CD4-positive, alpha-beta memory T cell (primary cell): ENCODE measurements at regions not wholly inside any gene's neighbourhood (a gene's known extent, or its start where the extent isn't known, plus 50 kb on each side); places are given as distances from the start of the nearest gene placed in this dataset.
A peak's percentile ranks its signal among the peaks of the same experiment; 100 is the strongest.

Source experiments
- CTCF ChIA-PET: fragments of 350-600 bp; sonication (Branson Sonifier 250); formaldehyde crosslinking; loops from one replicate; lab custom pipeline; 2021; ENCODE audit warnings: inconsistent platforms; ENCODE audit not compliant: partially characterized antibody; lab: Charles Lee
- POLR2A ChIA-PET: fragments of 350-600 bp; sonication (Branson Sonifier 250); formaldehyde crosslinking; loops from one replicate; lab custom pipeline; 2021; ENCODE audit not compliant: partially characterized antibody; lab: Charles Lee
- DNase-seq, 5 donors: peaks; one replicate each; pipeline versions ENCODE4 v3.0.0 to v3.0.0-alpha.2; 2020 to 2022; ENCODE audit warnings: mixed read lengths in 1 of 5
- H3K27ac ChIP-seq: one replicate; pipeline ENCODE4 v1.7.0; 2013; ENCODE audit warnings: low read depth, low read length
- H3K27me3 ChIP-seq: 2 replicates; pipeline ENCODE4 v1.7.0; 2013; ENCODE audit warnings: mild to moderate bottlenecking, low read length, moderate library complexity; ENCODE audit not compliant: insufficient read depth
- H3K36me3 ChIP-seq: 2 replicates; pipeline ENCODE4 v1.7.0; 2013; ENCODE audit warnings: mild to moderate bottlenecking, low read length, moderate library complexity; ENCODE audit not compliant: insufficient read depth
- H3K4me1 ChIP-seq: 2 replicates; pipeline ENCODE4 v1.7.0; 2013; ENCODE audit warnings: mild to moderate bottlenecking, low read length, moderate library complexity; ENCODE audit not compliant: insufficient read depth
- H3K4me3 ChIP-seq, 2 donors: one replicate each; pipeline ENCODE4 v1.7.0; 2013; ENCODE audit warnings: low read length in 2 of 2, mild to moderate bottlenecking in 1 of 2
- H3K9me3 ChIP-seq, 2 donors: one replicate each; pipeline ENCODE4 v1.7.0; 2013; ENCODE audit warnings: low read length in 2 of 2, control low read depth in 1 of 2; ENCODE audit not compliant: control insufficient read depth in 1 of 2
- H3K27ac Mint-ChIP-seq, 7 donors: one replicate each; pipeline ENCODE4 v1.8.0; 2020 to 2021; ENCODE audit warnings: mixed read lengths in 7 of 7, mild to moderate bottlenecking in 6 of 7, inconsistent platforms in 3 of 7, moderate library complexity in 3 of 7
- H3K27me3 Mint-ChIP-seq, 2 donors: one replicate each; pipeline ENCODE4 v1.8.0; 2020 to 2021; ENCODE audit warnings: mixed read lengths in 2 of 2
- H3K36me3 Mint-ChIP-seq, 2 donors: one replicate each; pipeline ENCODE4 v1.8.0; 2020 to 2021; ENCODE audit warnings: mixed read lengths in 2 of 2, inconsistent platforms in 1 of 2, mild to moderate bottlenecking in 1 of 2
- H3K4me1 Mint-ChIP-seq, 4 donors: one replicate each; pipeline ENCODE4 v1.8.0; 2020 to 2021; ENCODE audit warnings: mixed read lengths in 4 of 4, mild to moderate bottlenecking in 1 of 4
- H3K4me3 Mint-ChIP-seq, 8 donors: one replicate each; pipeline ENCODE4 v1.8.0; 2020 to 2021; ENCODE audit warnings: mixed read lengths in 8 of 8, mild to moderate bottlenecking in 7 of 8, moderate library complexity in 6 of 8, inconsistent platforms in 3 of 8
- H3K9me3 Mint-ChIP-seq, 8 donors: one replicate each; pipeline ENCODE4 v1.8.0; 2020 to 2021; ENCODE audit warnings: mixed read lengths in 8 of 8, mild to moderate bottlenecking in 5 of 8, inconsistent platforms in 3 of 8, moderate library complexity in 1 of 8
- intact Hi-C: fragments of 100-400 bp; cut with micrococcal nuclease; formaldehyde crosslinking; loops from one replicate; pipeline ENCODE4 v1.15.1; 2023

DNA sequence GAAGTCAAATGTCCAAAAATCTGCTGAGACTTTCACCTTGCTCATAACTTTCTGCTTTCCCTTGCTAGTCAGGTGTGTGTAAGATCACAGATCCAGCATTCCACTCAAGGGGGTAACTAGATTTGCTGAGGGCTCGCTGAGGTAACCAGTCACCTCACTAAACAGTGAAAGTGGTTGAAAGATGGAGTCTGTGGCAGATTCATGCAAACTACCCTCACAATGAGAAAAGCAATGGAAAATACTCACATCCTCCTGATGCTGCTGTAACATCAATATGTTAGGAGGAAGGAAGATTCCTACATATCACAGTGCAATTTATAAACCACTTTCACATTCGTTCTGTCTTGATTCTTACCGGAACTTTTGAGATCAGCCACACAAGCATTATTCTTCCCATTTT, 174.3 kb upstream of the BCL6 start:
- peak in 4 of 5 donors; percentile 4 to 49 (median 8) for DNase-seq
- peak overlapping the region; percentile 46 for H3K27ac ChIP-seq
- no peaks in the 10 kb centered on the region for H3K36me3 ChIP-seq
- no peaks in the 10 kb centered on the region for H3K27me3 ChIP-seq
- H3K36me3 Mint-ChIP-seq: peaks cover 0 to 1% of the 10 kb centered on the region in 2 donors
- H3K4me1 Mint-ChIP-seq: peaks cover 42 to 59% (median 50%) of the 10 kb centered on the region in 4 donors
- H3K27ac Mint-ChIP-seq: peak overlapping the region; percentile 89 to 94 (median 91)
- H3K4me3 Mint-ChIP-seq: peak overlapping the region; percentile 81 to 88 (median 83)
- ChIA-PET POLR2A (no interaction called here), CTCF (no interaction called here)
- H3K9me3 ChIP-seq: no peaks in the 10 kb centered on the region
- H3K4me1 ChIP-seq: peaks cover 38% of the 10 kb centered on the region
- H3K4me3 ChIP-seq: peak overlapping the region; percentile 34 to 39
- intact Hi-C loops: loop anchor here (1.0 to 5.0 kb wide), 5 partner anchors 15 to 177 kb away; no protein-coding TSS in a partner anchor
- H3K9me3 Mint-ChIP-seq: peaks cover 0 to 11% (median 5%) of the 10 kb centered on the region in 8 donors
- no peaks in the 10 kb centered on the region for H3K27me3 Mint-ChIP-seq

GRCh38 chr3:187920030-187920429, 174.8 kb upstream of the BCL6 start:
- Mint-ChIP-seq H3K27ac (peak overlapping the region in 5 of 7 donors; percentile 32 to 93 (median 91)), H3K4me3 (peak overlapping the region in 7 of 8 donors; percentile 81 to 88 (median 83)), H3K4me1 (peaks cover 39 to 59% (median 46%) of the 10 kb centered on the region in 4 donors), H3K9me3 (peaks cover 0 to 14% (median 10%) of the 10 kb centered on the region in 8 donors), H3K36me3 (peaks cover 1 to 5% of the 10 kb centered on the region in 2 donors), H3K27me3 (no peaks in the 10 kb centered on the region)
- no peaks in the 10 kb centered on the region for H3K9me3 ChIP-seq
- CTCF ChIA-PET: no interaction called here
- no peak for DNase-seq
- no peaks in the 10 kb centered on the region for H3K27me3 ChIP-seq
- no peak overlapping the region for H3K27ac ChIP-seq
- H3K4me3 ChIP-seq: peak overlapping the region in 1 of 2 donors; percentile 39
- POLR2A ChIA-PET: no interaction called here
- peaks cover 38% of the 10 kb centered on the region for H3K4me1 ChIP-seq
- intact Hi-C loops: no loop called here
- H3K36me3 ChIP-seq: no peaks in the 10 kb centered on the region

- Histone ChIP-seq H3K4me3 (no peak overlapping the region), H3K4me1 (peaks cover 38% of the 10 kb centered on the region), H3K27me3 (no peaks in the 10 kb centered on the region), H3K27ac (no peak overlapping the region), H3K9me3 (no peaks in the 10 kb centered on the region), H3K36me3 (no peaks in the 10 kb centered on the region)
- no peaks in the 10 kb centered on the region for H3K27me3 Mint-ChIP-seq
- peaks cover 37 to 53% (median 45%) of the 10 kb centered on the region in 4 donors for H3K4me1 Mint-ChIP-seq
- intact Hi-C loops: no loop called here
- CTCF ChIA-PET: interaction anchor here (0.8 kb wide), 1 partner anchor 180 kb away, joined by 3 read pairs; no protein-coding TSS in a partner anchor
- peak overlapping the region in 2 of 7 donors; percentile 52 to 69 for H3K27ac Mint-ChIP-seq
- POLR2A ChIA-PET: no interaction called here
- peaks cover 0 to 17% (median 10%) of the 10 kb centered on the region in 8 donors for H3K9me3 Mint-ChIP-seq
- DNase-seq: no peak
- H3K4me3 Mint-ChIP-seq: peak overlapping the region in 2 of 8 donors; percentile 26 to 65
- peaks cover 1 to 8% of the 10 kb centered on the region in 2 donors for H3K36me3 Mint-ChIP-seq
These were observed 175.6 kb upstream of the BCL6 start for GRCh38 chr3:187920913-187921312.

DNA sequence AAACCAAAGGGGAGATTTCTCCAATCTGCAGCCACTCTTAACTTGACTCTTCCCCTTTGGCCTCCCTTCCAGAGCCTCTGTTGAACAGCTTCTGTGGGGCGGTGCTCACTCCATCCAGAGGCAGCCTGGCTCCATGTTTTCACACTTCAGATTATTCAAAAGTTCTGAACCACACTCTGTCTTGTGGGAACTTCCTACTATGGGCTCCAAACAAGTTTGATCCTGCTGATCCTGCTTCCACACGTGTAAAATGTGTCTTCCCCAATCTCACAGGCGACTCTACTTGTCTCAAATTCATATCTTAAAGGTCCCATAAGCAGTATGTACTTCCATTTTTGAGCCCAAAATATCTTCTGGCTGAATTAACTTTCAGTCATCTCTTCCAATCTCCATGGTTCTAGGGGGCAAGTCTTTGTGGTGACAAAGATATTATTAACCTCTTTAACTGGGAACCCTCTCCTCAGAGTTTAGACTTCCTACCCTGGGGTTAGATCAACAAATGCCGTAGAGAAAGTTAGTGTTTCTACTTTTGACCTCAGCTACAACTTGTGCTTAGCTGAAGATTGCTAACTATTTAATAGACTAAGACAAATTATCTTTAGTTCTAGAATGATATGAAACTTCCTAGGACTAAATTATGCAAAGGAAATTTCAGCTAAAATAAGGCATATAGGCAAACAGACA, 176.3 kb upstream of the BCL6 start:
- H3K4me1 ChIP-seq: peaks cover 42% of the 10 kb centered on the region
- no peaks in the 10 kb centered on the region for H3K36me3 ChIP-seq
- peak overlapping the region in 2 of 8 donors; percentile 18 to 65 for H3K4me3 Mint-ChIP-seq
- intact Hi-C loops: no loop called here
- peaks cover 41 to 60% (median 50%) of the 10 kb centered on the region in 4 donors for H3K4me1 Mint-ChIP-seq
- H3K27me3 Mint-ChIP-seq: no peaks in the 10 kb centered on the region
- DNase-seq: no peak
- no peak overlapping the region for H3K27ac ChIP-seq
- ChIA-PET POLR2A (no interaction called here), CTCF (interaction anchor here (0.8 kb wide), 1 partner anchor 181 kb away, joined by 3 read pairs; no protein-coding TSS in a partner anchor)
- H3K27me3 ChIP-seq: no peaks in the 10 kb centered on the region
- H3K9me3 Mint-ChIP-seq: peaks cover 0 to 17% (median 10%) of the 10 kb centered on the region in 8 donors
- H3K27ac Mint-ChIP-seq: peak overlapping the region in 3 of 7 donors; percentile 17 to 73 (median 52)
- H3K4me3 ChIP-seq: no peak overlapping the region
- H3K9me3 ChIP-seq: no peaks in the 10 kb centered on the region
- H3K36me3 Mint-ChIP-seq: peaks cover 1 to 8% of the 10 kb centered on the region in 2 donors

GRCh38 chr3:187922704-187923416, 177.6 kb upstream of the BCL6 start:
- Histone ChIP-seq H3K36me3 (no peaks in the 10 kb centered on the region), H3K27ac (no peak overlapping the region), H3K9me3 (no peaks in the 10 kb centered on the region), H3K4me1 (peaks cover 39% of the 10 kb centered on the region), H3K27me3 (no peaks in the 10 kb centered on the region), H3K4me3 (no peak overlapping the region)
- peak overlapping the region in 1 of 8 donors; percentile 6 for H3K4me3 Mint-ChIP-seq
- peaks cover 0 to 17% (median 10%) of the 10 kb centered on the region in 8 donors for H3K9me3 Mint-ChIP-seq
- ChIA-PET POLR2A (interaction anchor here (0.7 kb wide), 1 partner anchor 1033 kb away, joined by 3 read pairs; no protein-coding TSS in a partner anchor), CTCF (no interaction called here)
- intact Hi-C loops: no loop called here
- no peak for DNase-seq
- peaks cover 1 to 8% of the 10 kb centered on the region in 2 donors for H3K36me3 Mint-ChIP-seq
- peak overlapping the region in 1 of 7 donors; percentile 35 for H3K27ac Mint-ChIP-seq
- no peaks in the 10 kb centered on the region for H3K27me3 Mint-ChIP-seq
- H3K4me1 Mint-ChIP-seq: peaks cover 44 to 66% (median 56%) of the 10 kb centered on the region in 4 donors

DNA sequence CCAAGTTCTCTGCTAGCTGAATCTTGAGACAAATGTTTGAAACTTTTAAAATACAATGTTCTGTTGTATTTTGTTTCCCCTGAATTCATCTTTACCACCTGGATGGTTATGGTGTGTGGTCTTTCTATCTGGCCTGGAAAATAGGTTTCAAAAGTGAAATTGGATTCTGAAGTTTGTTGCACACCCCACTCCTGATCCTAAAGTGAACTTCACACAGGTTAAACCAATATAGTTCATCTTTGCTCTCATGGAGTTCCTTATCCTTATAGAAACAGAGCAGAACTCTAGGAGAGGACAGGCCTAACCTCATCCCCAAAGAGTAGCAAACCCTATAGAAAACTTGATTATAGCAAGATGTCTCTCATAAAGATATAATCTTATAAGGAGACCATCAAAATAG, 179.4 kb upstream of the BCL6 start:
- no peak overlapping the region for H3K27ac Mint-ChIP-seq
- ChIA-PET CTCF (no interaction called here), POLR2A (interaction anchor here (0.6 to 1.6 kb wide), 2 partner anchors 15 to 75 kb away, joined by 3 to 4 read pairs; no protein-coding TSS in a partner anchor)
- Histone ChIP-seq H3K9me3 (no peaks in the 10 kb centered on the region), H3K27ac (no peak overlapping the region), H3K4me3 (no peak overlapping the region), H3K4me1 (peaks cover 31% of the 10 kb centered on the region), H3K27me3 (no peaks in the 10 kb centered on the region), H3K36me3 (no peaks in the 10 kb centered on the region)
- no peak for DNase-seq
- no peak overlapping the region for H3K4me3 Mint-ChIP-seq
- H3K9me3 Mint-ChIP-seq: peaks cover 0 to 17% (median 10%) of the 10 kb centered on the region in 8 donors
- H3K4me1 Mint-ChIP-seq: peaks cover 39 to 58% (median 49%) of the 10 kb centered on the region in 4 donors
- H3K27me3 Mint-ChIP-seq: no peaks in the 10 kb centered on the region
- intact Hi-C loops: no loop called here
- peaks cover 1 to 8% of the 10 kb centered on the region in 2 donors for H3K36me3 Mint-ChIP-seq
